Neural cell (in vitro differentiated cells): ENCODE measurements at regions not wholly inside any gene's neighbourhood (a gene's known extent, or its start where the extent isn't known, plus 50 kb on each side); places are given as distances from the start of the nearest gene placed in this dataset.

ENCODE experiments used
- H2AFZ ChIP-seq: fragments of 200-600, 300-800 bp; sonication (generic), shearing (Covaris generic); 2 replicates; pipeline ENCODE4 v1.6.0; 2014; ENCODE audit warnings: low read depth, mild to moderate bottlenecking, antibody characterized with exemption, low read length, moderate library complexity
- H3F3A ChIP-seq: fragments of 200-600 bp; shearing (Covaris generic); 2 replicates; pipeline ENCODE4 v1.6.1; 2016; ENCODE audit warnings: mild to moderate bottlenecking, moderate library complexity, mixed read lengths, antibody characterized with exemption, low read length; ENCODE audit not compliant: insufficient read depth, poor library complexity, severe bottlenecking
- H3K27ac ChIP-seq: fragments of 200-600, 300-800 bp; sonication (generic), shearing (Covaris generic); 2 replicates; pipeline ENCODE4 v1.5.1; 2014; ENCODE audit warnings: mild to moderate bottlenecking, low read length, moderate library complexity
- H3K27me3 ChIP-seq: fragments of 300-800, 200-600 bp; sonication (generic), shearing (Covaris generic); 2 replicates; pipeline ENCODE4 v1.6.0; 2014; ENCODE audit warnings: mild to moderate bottlenecking, low read depth, low read length, moderate library complexity; ENCODE audit not compliant: insufficient read depth
- H3K36me3 ChIP-seq: fragments of 300-800, 200-600 bp; sonication (generic), shearing (Covaris generic); 2 replicates; pipeline ENCODE4 v1.5.1; 2014; ENCODE audit warnings: mild to moderate bottlenecking, antibody characterized with exemption, low read length, moderate library complexity; ENCODE audit not compliant: insufficient read depth
- H3K4me2 ChIP-seq: fragments of 300-800, 200-600 bp; sonication (generic), shearing (Covaris generic); 2 replicates; pipeline ENCODE4 v1.6.0; 2014; ENCODE audit warnings: mild to moderate bottlenecking, low read length
- H3K4me3 ChIP-seq: fragments of 300-800, 200-600 bp; sonication (generic), shearing (Covaris generic); 2 replicates; pipeline ENCODE4 v1.5.1; 2014; ENCODE audit warnings: mild to moderate bottlenecking, low read length, moderate library complexity
- H3K79me2 ChIP-seq: fragments of 200-600 bp; shearing (Covaris generic); replicated peaks from 2 replicates; pipeline ENCODE4 v1.6.0; 2014; ENCODE audit warnings: mild to moderate bottlenecking, low read length, moderate library complexity; ENCODE audit not compliant: insufficient read depth
- H3K9ac ChIP-seq: fragments of 300-800, 200-600 bp; sonication (generic), shearing (Covaris generic); 2 replicates; pipeline ENCODE4 v1.6.1; 2016; ENCODE audit warnings: mild to moderate bottlenecking, low read length, mixed read lengths
- H3K9me2 ChIP-seq: fragments of 200-600 bp; shearing (Covaris generic); 2 replicates; pipeline ENCODE4 v1.6.1; 2016; ENCODE audit warnings: mild to moderate bottlenecking, low read length, mixed read lengths; ENCODE audit not compliant: insufficient read depth
- H3K9me3 ChIP-seq: fragments of 200-600, 300-800 bp; sonication (generic), shearing (Covaris generic); 2 replicates; pipeline ENCODE4 v1.6.1; 2016; ENCODE audit warnings: mild to moderate bottlenecking, mixed run types, low read length, moderate library complexity, mixed read lengths
- H4K20me1 ChIP-seq: fragments of 200-600 bp; shearing (Covaris generic); 2 replicates; pipeline ENCODE4 v1.6.1; 2016; ENCODE audit warnings: mild to moderate bottlenecking, mixed run types; ENCODE audit not compliant: insufficient read depth
- CTCF ChIP-seq: fragments of 450-650 bp; IDR thresholded peaks from 2 replicates; pipeline ENCODE4 v1.5.1; 2014; ENCODE audit warnings: antibody characterized with exemption, mild to moderate bottlenecking, moderate library complexity; ENCODE audit not compliant: poor library complexity, severe bottlenecking
- EP300 ChIP-seq: fragments of 450-650 bp; conservative IDR thresholded peaks from 2 replicates; pipeline ENCODE4 v1.6.1; 2014; ENCODE audit warnings: antibody characterized with exemption, mild to moderate bottlenecking, moderate library complexity; ENCODE audit not compliant: poor library complexity, severe bottlenecking
- EZH2 ChIP-seq: fragments of 200-600, 300-800 bp; shearing (Covaris generic), sonication (generic); IDR thresholded peaks from 2 replicates; pipeline ENCODE4 v1.6.1; 2014; ENCODE audit warnings: antibody characterized with exemption, low read length, borderline replicate concordance, mild to moderate bottlenecking; ENCODE audit not compliant: insufficient read depth, poor library complexity, severe bottlenecking
- MXI1 ChIP-seq: fragments of 450-650 bp; conservative IDR thresholded peaks from 2 replicates; pipeline ENCODE4 v1.6.1; 2014; ENCODE audit warnings: antibody characterized with exemption, mild to moderate bottlenecking; ENCODE audit not compliant: poor library complexity, severe bottlenecking
- POLR2AphosphoS5 ChIP-seq: IDR thresholded peaks from 2 replicates; pipeline ENCODE4 v1.6.1; 2012
- RAD21 ChIP-seq: fragments of 450-650 bp; conservative IDR thresholded peaks from 2 replicates; pipeline ENCODE4 v1.6.1; 2014; ENCODE audit warnings: antibody characterized with exemption, mild to moderate bottlenecking, moderate library complexity
- REST ChIP-seq: IDR thresholded peaks from 2 replicates; pipeline ENCODE4 v1.6.1; 2012; ENCODE audit warnings: borderline replicate concordance
- SMC3 ChIP-seq: fragments of 450-650 bp; conservative IDR thresholded peaks from 2 replicates; pipeline ENCODE4 v1.6.1; 2014; ENCODE audit warnings: antibody characterized with exemption, mild to moderate bottlenecking, moderate library complexity; ENCODE audit not compliant: poor library complexity
- TAF1 ChIP-seq: IDR thresholded peaks from 2 replicates; pipeline ENCODE4 v1.6.1; 2012; ENCODE audit warnings: low read depth

GRCh38 chr11:98234698-98235097 is 786.1 kb upstream of the CNTN5 start:
- H3K9me3 ChIP-seq: no peaks in the 10 kb centered on the region

DNA sequence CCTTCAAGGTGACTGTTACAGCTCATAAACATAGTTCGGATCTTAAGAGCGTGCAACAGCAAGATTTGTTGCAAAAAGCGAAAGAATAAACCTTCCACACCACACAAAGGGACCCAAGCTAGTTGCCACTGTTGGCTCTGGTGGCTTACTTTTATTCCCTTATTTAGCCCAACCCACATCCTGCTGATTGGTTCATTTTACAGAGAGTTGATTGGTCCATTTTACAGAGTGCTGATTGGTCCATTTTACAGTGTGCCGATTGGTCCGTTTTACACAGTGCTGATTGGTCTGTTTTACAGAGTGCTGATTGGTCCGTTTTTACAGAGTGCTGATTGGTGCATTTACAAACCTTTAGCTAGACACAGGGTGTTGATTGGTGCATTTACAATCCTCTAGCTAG is 776.9 kb upstream of the CNTN5 start:
- Histone ChIP-seq H3K9me3 (no peaks in the 10 kb centered on the region), H3K4me2 (no peak overlapping the region), H3K36me3 (no peaks in the 10 kb centered on the region), H4K20me1 (no peaks in the 10 kb centered on the region), H3K9me2 (no peaks in the 10 kb centered on the region), H3K27me3 (no peaks in the 10 kb centered on the region), H3K79me2 (no peaks in the 10 kb centered on the region), H3F3A (no peaks in the 10 kb centered on the region), H2AFZ (no peak overlapping the region), H3K4me3 (no peak overlapping the region), H3K9ac (no peak overlapping the region), H3K27ac (no peak overlapping the region)
- TF ChIP-seq EP300 (no peak), EZH2 (no peak), CTCF (no peak), TAF1 (no peak), REST (no peak), POLR2AphosphoS5 (no peak), RAD21 (no peak)

More at GRCh38 chr11:98234698-98235097, 786.1 kb upstream of the CNTN5 start:
- Histone ChIP-seq H3F3A (no peaks in the 10 kb centered on the region), H4K20me1 (no peaks in the 10 kb centered on the region), H3K9ac (no peak overlapping the region), H3K9me2 (no peaks in the 10 kb centered on the region), H3K4me2 (no peak overlapping the region), H3K27me3 (no peaks in the 10 kb centered on the region), H3K27ac (no peak overlapping the region), H2AFZ (no peak overlapping the region), H3K4me3 (no peak overlapping the region), H3K36me3 (no peaks in the 10 kb centered on the region), H3K79me2 (no peaks in the 10 kb centered on the region)
- no peak for TF ChIP-seq EZH2
- no peak for TF ChIP-seq SMC3
- TF ChIP-seq CTCF: no peak
- TF ChIP-seq RAD21: no peak
- no peak for TF ChIP-seq MXI1
- no peak for TF ChIP-seq REST
- no peak for TF ChIP-seq POLR2AphosphoS5
- TF ChIP-seq EP300: no peak
- TF ChIP-seq TAF1: no peak
